H1 (cell line): ENCODE measurements at regions not wholly inside any gene's neighbourhood (a gene's known extent, or its start where the extent isn't known, plus 50 kb on each side); places are given as distances from the start of the nearest gene placed in this dataset.

Experiments
- CTCF ChIA-PET: fragments of 300-600 bp; sonication (Branson Sonifier 250); formaldehyde crosslinking; loops from one replicate; lab custom pipeline; 2021; ENCODE audit not compliant: partially characterized antibody; lab: Charles Lee
- POLR2A ChIA-PET: fragments of 300-600 bp; sonication (Branson Sonifier 250); formaldehyde crosslinking; loops from one replicate; lab custom pipeline; 2021; ENCODE audit warnings: inconsistent platforms; ENCODE audit not compliant: partially characterized antibody; lab: Charles Lee
- DNase-seq, 2 experiments: peaks; one replicate each; pipeline versions ENCODE4 v3.0.0 to v3.0.0-alpha.2; 2010 to 2022; ENCODE audit warnings: low spot score in 2 of 2, low read depth in 1 of 2, mixed read lengths in 1 of 2
- FAIRE-seq: peaks from 2 replicates; lab custom pipeline; 2011; peaks lifted over from hg19 to GRCh38; lab: Jason Lieb, UNC
- H2AFZ ChIP-seq: 2 replicates; pipeline ENCODE4 v1.8.1; 2012; ENCODE audit warnings: low read length, inconsistent platforms
- H2AK5ac ChIP-seq: 2 replicates; pipeline ENCODE4 v1.6.1; 2013; ENCODE audit warnings: low read depth, low read length
- H2BK120ac ChIP-seq: replicated peaks from 2 replicates; pipeline ENCODE3; 2013; ENCODE audit warnings: low read depth, low read length, inconsistent platforms
- H2BK12ac ChIP-seq: 2 replicates; pipeline ENCODE4 v1.6.1; 2013; ENCODE audit warnings: low read depth, low read length
- H2BK15ac ChIP-seq: 2 replicates; pipeline ENCODE4 v1.6.1; 2013; ENCODE audit warnings: low read length
- H2BK20ac ChIP-seq: 2 replicates; pipeline ENCODE4 v1.6.1; 2013; ENCODE audit warnings: low read length
- H2BK5ac ChIP-seq: 2 replicates; pipeline ENCODE4 v1.6.1; 2013; ENCODE audit warnings: low read depth, low read length
- H3K14ac ChIP-seq: 2 replicates; pipeline ENCODE4 v1.6.1; 2013; ENCODE audit warnings: inconsistent platforms; ENCODE audit not compliant: insufficient read length
- H3K18ac ChIP-seq: 2 replicates; pipeline ENCODE4 v1.6.1; 2013; ENCODE audit warnings: low read length; ENCODE audit errors: extremely low read depth
- H3K23ac ChIP-seq: 2 replicates; pipeline ENCODE4 v1.6.1; 2013; ENCODE audit warnings: inconsistent platforms; ENCODE audit not compliant: insufficient read length
- H3K23me2 ChIP-seq: 2 replicates; pipeline ENCODE4 v1.6.1; 2013; ENCODE audit warnings: low read depth, low read length
- H3K27ac ChIP-seq: 2 replicates; pipeline ENCODE4 v1.6.1; 2011; ENCODE audit warnings: low read depth, low read length, inconsistent platforms
- H3K27me3 ChIP-seq, 4 experiments: replicated peaks in 1 of 4; 1 replicate in 1 of 4; 2 replicates in 3 of 4; pipeline versions ENCODE4 v1.6.1 to v1.8.1; 2011 to 2013; ENCODE audit warnings: low read length in 3 of 4, mild to moderate bottlenecking in 3 of 4, inconsistent platforms in 2 of 4, mixed read lengths in 2 of 4, moderate library complexity in 1 of 4; ENCODE audit not compliant: control insufficient read depth in 3 of 4, insufficient read depth in 3 of 4; ENCODE audit errors: extremely low read depth in 1 of 4
- H3K36me3 ChIP-seq, 4 experiments: 2 replicates each; pipeline versions ENCODE4 v1.6.1 to v1.8.1; 2011 to 2013; ENCODE audit warnings: mild to moderate bottlenecking in 4 of 4, low read length in 3 of 4, moderate library complexity in 2 of 4, control low read depth in 1 of 4, inconsistent platforms in 1 of 4; ENCODE audit not compliant: insufficient read depth in 4 of 4, control insufficient read depth in 2 of 4
- H3K4ac ChIP-seq: replicated peaks from 2 replicates; pipeline ENCODE3; 2013; ENCODE audit warnings: low read length, low read depth, mixed read lengths, inconsistent platforms; ENCODE audit not compliant: insufficient read length
- H3K4me1 ChIP-seq, 4 experiments: replicated peaks in 1 of 4; 1 replicate in 1 of 4; 2 replicates in 3 of 4; pipeline versions ENCODE4 v1.6.1 to v1.8.1; 2011 to 2013; ENCODE audit warnings: low read length in 3 of 4, inconsistent platforms in 2 of 4, mixed read lengths in 1 of 4; ENCODE audit not compliant: insufficient read depth in 4 of 4, control insufficient read depth in 3 of 4
- H3K4me2 ChIP-seq, 2 experiments: 2 replicates each; pipeline versions ENCODE4 v1.6.1 to v1.8.1; 2011 to 2013; ENCODE audit warnings: low read depth in 2 of 2, low read length in 2 of 2, control low read depth in 1 of 2, inconsistent platforms in 1 of 2, mild to moderate bottlenecking in 1 of 2; ENCODE audit not compliant: insufficient read depth in 1 of 2
- H3K4me3 ChIP-seq, 4 experiments: fragments of 200-600, 300-600 bp in 1 of 4; sonication (generic), shearing (Covaris generic), sonication (Bioruptor Twin) in 1 of 4; 2 replicates each; pipeline versions ENCODE4 v1.5.1 to v1.8.1; 2011 to 2016; ENCODE audit warnings: low read length in 4 of 4, low read depth in 3 of 4, control low read depth in 2 of 4, inconsistent platforms in 2 of 4, mild to moderate bottlenecking in 2 of 4, mixed read lengths in 1 of 4, moderate library complexity in 1 of 4; ENCODE audit not compliant: insufficient read depth in 2 of 4; ENCODE audit errors: extremely low read depth in 1 of 4
- H3K56ac ChIP-seq: replicated peaks from 2 replicates; pipeline ENCODE3; 2013; ENCODE audit warnings: low read depth, mild to moderate bottlenecking, mixed read lengths, low read length, inconsistent platforms; ENCODE audit not compliant: insufficient read length
- H3K79me1 ChIP-seq: 2 replicates; pipeline ENCODE4 v1.6.1; 2013; ENCODE audit warnings: low read depth, low read length, control low read depth
- H3K79me2 ChIP-seq, 2 experiments: 2 replicates each; pipeline versions ENCODE4 v1.6.1 to v1.8.1; 2012 to 2013; ENCODE audit warnings: low read length in 2 of 2, mild to moderate bottlenecking in 2 of 2, inconsistent platforms in 1 of 2; ENCODE audit not compliant: insufficient read depth in 2 of 2, control insufficient read depth in 1 of 2
- H3K9ac ChIP-seq, 4 experiments: replicated peaks in 1 of 4; 1 replicate in 1 of 4; 2 replicates in 3 of 4; pipeline versions ENCODE4 v1.6.1 to v1.8.1; 2011 to 2013; ENCODE audit warnings: low read depth in 3 of 4, low read length in 3 of 4, control low read depth in 2 of 4, mild to moderate bottlenecking in 2 of 4, moderate library complexity in 2 of 4, inconsistent platforms in 1 of 4; ENCODE audit errors: extremely low read depth in 1 of 4
- H3K9me3 ChIP-seq, 2 experiments: 2 replicates each; pipeline versions ENCODE4 v1.6.1 to v1.8.1; 2012 to 2013; ENCODE audit warnings: mild to moderate bottlenecking in 2 of 2, moderate library complexity in 2 of 2, control low read depth in 1 of 2, inconsistent platforms in 1 of 2, low read depth in 1 of 2, low read length in 1 of 2, mixed read lengths in 1 of 2; ENCODE audit not compliant: insufficient read depth in 2 of 2
- H4K20me1 ChIP-seq, 2 experiments: replicated peaks in 1 of 2; 2 replicates each; pipeline versions ENCODE3 to v1.8.1; 2011 to 2013; ENCODE audit warnings: inconsistent platforms in 2 of 2, low read length in 2 of 2, mild to moderate bottlenecking in 1 of 2; ENCODE audit not compliant: insufficient read depth in 2 of 2, control insufficient read depth in 1 of 2
- H4K5ac ChIP-seq: 2 replicates; pipeline ENCODE4 v1.6.1; 2013; ENCODE audit warnings: low read length, low read depth, mixed read lengths, inconsistent platforms; ENCODE audit not compliant: insufficient read length
- H4K8ac ChIP-seq: 2 replicates; pipeline ENCODE4 v1.8.0; 2013; ENCODE audit warnings: mild to moderate bottlenecking, moderate library complexity, low read length, inconsistent platforms; ENCODE audit not compliant: insufficient read depth; ENCODE audit errors: extremely low read depth
- H4K91ac ChIP-seq: replicated peaks from 2 replicates; pipeline ENCODE3; 2013; ENCODE audit warnings: low read length, mixed read lengths, inconsistent platforms; ENCODE audit not compliant: insufficient read length
- BACH1 ChIP-seq: IDR thresholded peaks from 2 replicates; pipeline ENCODE4 v1.6.1; 2012; ENCODE audit warnings: low read length, improper control_type of control experiment
- CBX5 ChIP-seq: fragments of 300-800, 300-1000 bp; sonication (generic); IDR thresholded peaks from 2 replicates; pipeline ENCODE4 v1.7.1; 2016; ENCODE audit warnings: antibody characterized with exemption, low read length, low read depth
- CTBP2 ChIP-seq: IDR thresholded peaks from 2 replicates; pipeline ENCODE4 v1.7.0; 2011; ENCODE audit warnings: borderline replicate concordance, mild to moderate bottlenecking, moderate library complexity, mixed read lengths, low read length; ENCODE audit not compliant: insufficient read depth, insufficient read length
- EP300 ChIP-seq, 2 experiments: IDR thresholded peaks; 1 replicate in 1 of 2; 2 replicates in 1 of 2; pipeline ENCODE4 v1.6.1; 2011 to 2012; ENCODE audit warnings: low read depth in 2 of 2, low read length in 2 of 2, mild to moderate bottlenecking in 2 of 2, borderline replicate concordance in 1 of 2, inconsistent platforms in 1 of 2, moderate library complexity in 1 of 2
- POLR2A ChIP-seq, 2 experiments: IDR thresholded peaks; 1 replicate in 1 of 2; 2 replicates in 1 of 2; pipeline ENCODE4 v1.6.1; 2011; ENCODE audit warnings: low read depth in 2 of 2, low read length in 2 of 2, mild to moderate bottlenecking in 2 of 2; ENCODE audit errors: control extremely low read depth in 1 of 2
- SIN3A ChIP-seq, 2 experiments: IDR thresholded peaks in 1 of 2; conservative IDR thresholded peaks in 1 of 2; 2 replicates each; pipeline ENCODE4 v1.6.1; 2011 to 2012; ENCODE audit warnings: low read length in 2 of 2, improper control_type of control experiment in 1 of 2, low read depth in 1 of 2, mild to moderate bottlenecking in 1 of 2
- WGBS, 2 experiments: shearing (Covaris generic) in 1 of 2; methylation state at CpG; one replicate each; pipeline versions ENCODE4 v1.1.6 to v1.1.7; 2013 to 2015; ENCODE audit warnings: low lambda C conversion rate in 2 of 2, mixed read lengths in 2 of 2, inconsistent platforms in 1 of 2, low coverage in 1 of 2, missing lambda C conversion rate in 1 of 2; ENCODE audit not compliant: insufficient replicate concordance in 2 of 2, insufficient coverage in 1 of 2, insufficient read length in 1 of 2; ENCODE audit errors: extremely low coverage in 1 of 2, missing lambda C conversion rate in 1 of 2; 5-methylcytosine and 5-hydroxymethylcytosine counted together
- TF ChIP-seq, protein P1 (sequence below), 3 experiments: IDR thresholded peaks; 1 replicate in 2 of 3; 2 replicates in 1 of 3; pipeline versions ENCODE4 v1.5.1 to v1.6.1; 2011; ENCODE audit warnings: low read length in 3 of 3, mild to moderate bottlenecking in 3 of 3, inconsistent platforms in 2 of 3, low read depth in 1 of 3, moderate library complexity in 1 of 3; ENCODE audit not compliant: insufficient read depth in 1 of 3; ENCODE audit errors: control extremely low read depth in 1 of 3

DNA sequence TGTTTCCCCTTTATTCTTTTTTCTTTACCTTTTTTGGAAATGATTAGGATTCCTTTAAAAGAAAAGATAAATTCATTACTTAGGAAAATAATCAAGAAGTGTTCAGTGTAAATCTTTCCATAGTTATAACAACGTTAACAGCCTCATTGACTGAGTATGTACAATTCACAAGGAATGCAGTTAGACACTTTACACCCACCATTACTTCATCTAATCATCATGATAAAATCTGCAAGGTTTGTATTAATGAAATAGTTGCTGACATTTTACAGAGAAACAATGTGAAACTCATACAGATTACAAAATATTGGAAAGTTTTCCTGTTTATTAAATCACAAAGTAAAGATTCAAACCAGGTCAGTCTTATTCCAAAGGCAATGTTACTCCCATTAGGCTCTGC is 59.3 kb upstream of the NEGR1 start:
- Histone ChIP-seq H3K23me2 (no peaks in the 10 kb centered on the region), H3K27me3 (no peaks in the 10 kb centered on the region), H2BK5ac (no peak overlapping the region), H3K9ac (no peak overlapping the region), H4K20me1 (no peaks in the 10 kb centered on the region), H3K4me1 (no peaks in the 10 kb centered on the region), H3K56ac (no peak overlapping the region), H3K18ac (no peak overlapping the region), H3K9me3 (no peaks in the 10 kb centered on the region), H2BK12ac (no peak overlapping the region), H2BK120ac (no peak overlapping the region), H3K4me2 (no peak overlapping the region), H3K4ac (no peak overlapping the region), H3K14ac (no peak overlapping the region), H4K5ac (no peak overlapping the region), H3K23ac (no peak overlapping the region), H3K27ac (no peak overlapping the region), H2BK15ac (no peak overlapping the region), H2AFZ (no peak overlapping the region), H3K4me3 (no peak overlapping the region), H2AK5ac (no peak overlapping the region), H3K36me3 (no peaks in the 10 kb centered on the region), H3K79me1 (no peaks in the 10 kb centered on the region), H2BK20ac (no peak overlapping the region), H3K79me2 (no peaks in the 10 kb centered on the region), H4K8ac (no peak overlapping the region), H4K91ac (no peak overlapping the region)
- no CpG with 5 or more reads among the region's 1 CpG for WGBS, 2 experiments
- POLR2A ChIA-PET: no interaction called here
- CTCF ChIA-PET: no interaction called here
- FAIRE-seq (no peak), DNase-seq (no peak)
- no peak for TF ChIP-seq SIN3A (conservative IDR thresholded peaks at IDR 0.05 in 1 of 2, IDR thresholded peaks at IDR 0.05 in 1 of 2; ENCODE audit: low read depth in 1 of 2, low read length in 2 of 2)
- no peak for TF ChIP-seq CTBP2
- no peak for TF ChIP-seq BACH1
- no peak for TF ChIP-seq CBX5
- TF ChIP-seq POLR2A (IDR thresholded peaks at IDR 0.05; ENCODE audit: control extremely low read depth in 1 of 2, low read depth in 2 of 2, low read length in 2 of 2): no peak
- TF ChIP-seq, protein P1, sequence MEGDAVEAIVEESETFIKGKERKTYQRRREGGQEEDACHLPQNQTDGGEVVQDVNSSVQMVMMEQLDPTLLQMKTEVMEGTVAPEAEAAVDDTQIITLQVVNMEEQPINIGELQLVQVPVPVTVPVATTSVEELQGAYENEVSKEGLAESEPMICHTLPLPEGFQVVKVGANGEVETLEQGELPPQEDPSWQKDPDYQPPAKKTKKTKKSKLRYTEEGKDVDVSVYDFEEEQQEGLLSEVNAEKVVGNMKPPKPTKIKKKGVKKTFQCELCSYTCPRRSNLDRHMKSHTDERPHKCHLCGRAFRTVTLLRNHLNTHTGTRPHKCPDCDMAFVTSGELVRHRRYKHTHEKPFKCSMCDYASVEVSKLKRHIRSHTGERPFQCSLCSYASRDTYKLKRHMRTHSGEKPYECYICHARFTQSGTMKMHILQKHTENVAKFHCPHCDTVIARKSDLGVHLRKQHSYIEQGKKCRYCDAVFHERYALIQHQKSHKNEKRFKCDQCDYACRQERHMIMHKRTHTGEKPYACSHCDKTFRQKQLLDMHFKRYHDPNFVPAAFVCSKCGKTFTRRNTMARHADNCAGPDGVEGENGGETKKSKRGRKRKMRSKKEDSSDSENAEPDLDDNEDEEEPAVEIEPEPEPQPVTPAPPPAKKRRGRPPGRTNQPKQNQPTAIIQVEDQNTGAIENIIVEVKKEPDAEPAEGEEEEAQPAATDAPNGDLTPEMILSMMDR (IDR thresholded peaks at IDR 0.05; ENCODE audit: control extremely low read depth in 1 of 3, insufficient read depth in 1 of 3, low read depth in 1 of 3, low read length in 3 of 3): no peak
- TF ChIP-seq EP300 (IDR thresholded peaks at IDR 0.05; ENCODE audit: borderline replicate concordance in 1 of 2, low read depth in 2 of 2, low read length in 2 of 2): no peak
